ENCODE measurements at regions not wholly inside any gene's neighbourhood (a gene's known extent, or its start where the extent isn't known, plus 50 kb on each side); places are given as distances from the start of the nearest gene placed in this dataset.

DNA sequence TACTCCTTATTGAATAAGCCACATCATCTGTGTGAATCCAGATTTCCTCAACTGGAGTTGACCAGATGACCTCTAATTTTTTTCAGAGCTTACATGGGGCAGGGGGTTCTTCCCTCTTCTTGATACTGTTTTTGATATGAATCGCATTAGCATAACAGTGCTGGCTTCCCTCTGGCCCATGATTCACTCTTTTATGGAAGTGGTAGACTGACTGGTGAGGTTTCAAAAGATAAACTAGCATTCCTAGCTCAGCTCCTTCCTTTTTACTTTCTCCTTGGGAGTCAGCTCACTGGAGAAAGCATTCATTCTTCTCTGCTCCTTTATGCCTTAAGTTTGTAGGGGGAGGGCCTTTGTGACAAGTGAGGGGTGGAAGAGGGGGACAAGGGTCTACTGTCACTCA, 161.0 kb upstream of the FGF13 start:
- TF ChIP-seq, protein P1, sequence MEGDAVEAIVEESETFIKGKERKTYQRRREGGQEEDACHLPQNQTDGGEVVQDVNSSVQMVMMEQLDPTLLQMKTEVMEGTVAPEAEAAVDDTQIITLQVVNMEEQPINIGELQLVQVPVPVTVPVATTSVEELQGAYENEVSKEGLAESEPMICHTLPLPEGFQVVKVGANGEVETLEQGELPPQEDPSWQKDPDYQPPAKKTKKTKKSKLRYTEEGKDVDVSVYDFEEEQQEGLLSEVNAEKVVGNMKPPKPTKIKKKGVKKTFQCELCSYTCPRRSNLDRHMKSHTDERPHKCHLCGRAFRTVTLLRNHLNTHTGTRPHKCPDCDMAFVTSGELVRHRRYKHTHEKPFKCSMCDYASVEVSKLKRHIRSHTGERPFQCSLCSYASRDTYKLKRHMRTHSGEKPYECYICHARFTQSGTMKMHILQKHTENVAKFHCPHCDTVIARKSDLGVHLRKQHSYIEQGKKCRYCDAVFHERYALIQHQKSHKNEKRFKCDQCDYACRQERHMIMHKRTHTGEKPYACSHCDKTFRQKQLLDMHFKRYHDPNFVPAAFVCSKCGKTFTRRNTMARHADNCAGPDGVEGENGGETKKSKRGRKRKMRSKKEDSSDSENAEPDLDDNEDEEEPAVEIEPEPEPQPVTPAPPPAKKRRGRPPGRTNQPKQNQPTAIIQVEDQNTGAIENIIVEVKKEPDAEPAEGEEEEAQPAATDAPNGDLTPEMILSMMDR (IDR thresholded peaks at IDR 0.05), result no peak
- no peak for TF ChIP-seq POLR2A (IDR thresholded peaks at IDR 0.05)

Data from esophagus squamous epithelium (tissue), 4 donors.